ENCODE measurements at regions not wholly inside any gene's neighbourhood (a gene's known extent, or its start where the extent isn't known, plus 50 kb on each side); places are given as distances from the start of the nearest gene placed in this dataset.

DNA sequence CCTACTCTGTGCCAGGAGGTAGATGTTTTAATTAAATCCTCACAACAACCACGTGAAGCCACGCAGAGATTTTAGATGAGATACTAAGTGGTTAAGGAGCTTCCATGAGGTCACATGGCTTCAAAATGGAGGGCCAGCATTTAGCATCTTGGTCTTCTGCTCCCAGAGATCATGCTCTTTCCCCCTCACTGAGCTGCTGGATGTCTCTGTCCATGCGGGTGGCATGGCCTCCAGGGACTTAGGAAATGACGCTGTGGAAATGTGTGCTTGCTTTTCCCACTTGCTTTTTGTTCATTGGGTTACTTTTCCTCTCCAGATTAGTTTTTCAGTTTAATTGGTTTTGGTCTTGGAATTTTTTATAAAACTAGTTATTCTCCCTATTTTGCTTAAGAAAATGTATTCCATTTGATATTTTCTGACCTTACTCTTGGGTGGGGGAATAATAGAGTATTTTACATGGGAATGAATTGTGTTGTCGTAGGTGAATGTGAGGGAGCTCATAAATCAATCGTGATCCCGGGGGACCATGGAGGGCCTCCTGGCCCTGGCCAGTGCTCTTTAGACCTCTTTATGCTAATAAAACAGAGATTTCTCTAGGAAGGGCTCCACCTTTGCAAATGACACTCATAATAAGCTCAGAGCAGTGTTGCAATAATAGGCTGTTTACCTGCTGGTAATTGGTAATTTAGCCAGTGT, 376.0 kb upstream of the ONECUT1 start:
- H3K4me3 ChIP-seq (ENCODE audit: control insufficient read depth, low read depth, low read length): no peak overlapping the region
- no peak for TF ChIP-seq CTCF (IDR thresholded peaks at IDR 0.05; ENCODE audit: control insufficient read depth, insufficient read depth, low read depth, low read length, missing control alignments)
- DNase-seq (ENCODE audit: low read depth): no peak

DNA sequence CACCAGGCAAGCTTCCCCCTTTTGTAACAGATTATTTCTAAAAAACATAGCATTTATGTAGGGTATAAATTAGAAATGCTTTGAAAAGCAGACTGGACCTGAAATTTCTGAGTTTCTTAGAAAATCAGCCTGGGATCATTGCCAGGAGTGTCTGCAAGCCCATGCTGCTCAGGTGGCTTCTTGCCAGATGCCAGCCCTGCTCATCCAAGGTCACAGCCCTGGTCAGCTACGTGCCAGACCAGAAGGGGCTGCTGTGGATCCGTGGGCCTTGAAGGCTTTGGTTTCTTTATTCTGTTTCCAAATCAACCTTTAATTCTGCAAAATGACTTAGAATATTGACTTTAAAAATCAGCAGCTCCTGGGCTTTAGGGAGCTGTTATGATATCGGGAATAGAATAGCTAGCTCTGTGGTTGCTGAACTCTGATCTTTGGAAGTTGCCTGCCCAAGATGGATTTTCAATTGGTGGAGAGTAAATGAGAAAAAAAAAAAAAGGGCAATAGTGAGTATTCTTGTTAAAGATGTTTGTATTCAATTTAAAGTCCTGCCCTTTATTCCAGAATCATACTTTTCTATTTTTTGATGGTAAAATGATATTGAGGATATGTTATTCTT, 370.1 kb upstream of the ONECUT1 start:
- TF ChIP-seq CTCF (IDR thresholded peaks at IDR 0.05; ENCODE audit: control insufficient read depth, insufficient read depth, low read depth, low read length, missing control alignments): no peak

DNA sequence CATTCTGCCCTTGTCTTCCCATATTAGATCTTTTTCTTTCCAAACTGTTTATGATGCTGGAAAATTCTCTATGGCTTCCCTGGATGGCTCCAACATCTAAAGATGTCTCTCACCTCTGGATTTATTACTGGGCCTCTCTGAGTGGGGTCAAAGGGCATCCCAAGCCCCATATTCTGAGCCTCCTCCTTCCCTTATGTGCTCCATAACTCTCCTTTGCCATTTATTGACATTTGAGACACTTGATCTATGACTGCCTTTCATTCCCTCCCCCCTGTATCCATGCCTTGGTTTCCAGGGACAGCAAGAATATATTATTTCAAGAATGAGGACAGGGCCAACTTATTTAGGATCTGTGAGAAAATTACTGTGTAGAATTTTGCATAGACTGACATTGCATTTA, 369.3 kb upstream of the ONECUT1 start:
- no peak for TF ChIP-seq CTCF (IDR thresholded peaks at IDR 0.05; ENCODE audit: control insufficient read depth, insufficient read depth, low read depth, low read length, missing control alignments)
- no peak for DNase-seq (ENCODE audit: low read depth)
- no peak overlapping the region for H3K4me3 ChIP-seq (ENCODE audit: control insufficient read depth, low read depth, low read length)

More for the DNA sequence above, 370.1 kb upstream of the ONECUT1 start:
- no peak overlapping the region for H3K4me3 ChIP-seq (ENCODE audit: control insufficient read depth, low read depth, low read length)
- DNase-seq (ENCODE audit: low read depth): no peak

DNA sequence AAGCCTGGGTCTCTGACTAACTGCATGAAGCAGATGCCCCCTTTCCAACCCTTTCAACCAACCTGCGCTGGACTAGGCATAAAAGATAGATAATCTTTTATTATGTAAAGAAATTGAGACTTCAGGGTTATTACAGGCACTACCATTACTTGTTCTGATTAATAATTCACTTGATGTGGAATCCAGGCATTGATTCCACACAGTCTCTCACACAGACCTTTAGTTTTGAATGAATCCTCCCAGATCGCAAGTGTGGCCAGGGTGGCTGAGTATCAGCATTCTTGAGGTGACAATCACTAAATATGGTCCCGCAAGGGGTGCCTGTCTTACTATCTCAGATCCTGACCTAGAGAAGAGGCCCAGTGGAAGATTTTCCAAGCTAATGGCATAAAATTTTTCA, 368.9 kb upstream of the ONECUT1 start:
- no peak overlapping the region for H3K4me3 ChIP-seq (ENCODE audit: control insufficient read depth, low read depth, low read length)
- no peak for TF ChIP-seq CTCF (IDR thresholded peaks at IDR 0.05; ENCODE audit: control insufficient read depth, insufficient read depth, low read depth, low read length, missing control alignments)
- no peak for DNase-seq (ENCODE audit: low read depth)

DNA sequence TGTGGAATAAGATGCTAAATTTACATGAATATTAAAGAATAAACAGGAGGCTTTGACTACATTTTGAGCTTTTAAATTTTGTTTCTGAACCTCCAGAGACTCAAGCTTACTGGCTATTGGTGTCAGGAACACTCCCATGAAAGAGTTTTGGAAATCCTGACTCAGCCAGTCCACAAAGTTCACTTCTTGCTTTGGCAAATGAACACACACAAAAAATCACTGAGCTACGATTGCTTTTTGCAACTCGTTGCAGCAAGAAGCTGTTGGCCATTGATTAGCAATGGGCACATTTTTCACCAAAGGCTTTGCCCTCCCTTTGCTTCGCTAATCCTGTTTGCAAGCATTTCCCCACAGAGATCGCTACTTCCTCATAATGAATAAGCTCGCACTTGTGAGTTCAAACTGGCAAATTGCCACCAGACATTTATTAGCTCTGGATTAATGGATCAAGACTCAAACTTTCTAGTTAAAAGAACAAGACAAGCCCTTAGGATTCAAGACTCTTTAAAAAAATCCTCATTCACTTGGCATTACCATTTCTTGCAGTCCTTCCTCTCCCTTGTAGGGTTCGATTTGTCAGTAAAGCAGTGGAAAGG, 343.2 kb upstream of the ONECUT1 start:
- no peak for TF ChIP-seq CTCF (IDR thresholded peaks at IDR 0.05; ENCODE audit: control insufficient read depth, insufficient read depth, low read depth, low read length, missing control alignments)
- no peak for DNase-seq (ENCODE audit: low read depth)
- H3K4me3 ChIP-seq (ENCODE audit: control insufficient read depth, low read depth, low read length): no peak overlapping the region

DNA sequence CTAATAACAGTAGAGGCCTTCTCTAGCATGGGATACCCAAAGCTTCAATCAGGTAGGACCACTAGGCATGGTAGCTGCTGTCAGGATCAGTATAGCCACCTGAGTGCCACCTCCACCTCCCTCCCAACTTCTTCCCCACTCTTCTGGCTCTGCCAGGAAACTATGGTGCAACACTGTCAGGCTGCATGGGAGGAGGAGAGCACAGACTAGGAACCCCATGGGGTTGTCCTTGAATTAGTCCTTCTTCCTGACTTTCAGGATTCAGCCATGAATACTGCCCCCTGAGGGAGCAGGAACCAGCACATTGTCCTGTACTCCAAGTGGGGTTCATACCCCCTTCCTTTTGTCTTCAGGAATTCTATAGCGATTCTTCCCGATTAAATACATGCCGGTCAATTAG, 340.8 kb upstream of the ONECUT1 start:
- no peak overlapping the region for H3K4me3 ChIP-seq (ENCODE audit: control insufficient read depth, low read depth, low read length)
- TF ChIP-seq CTCF (IDR thresholded peaks at IDR 0.05; ENCODE audit: control insufficient read depth, insufficient read depth, low read depth, low read length, missing control alignments): no peak
- no peak for DNase-seq (ENCODE audit: low read depth)
